K562 (cell line): ENCODE measurements at regions not wholly inside any gene's neighbourhood (a gene's known extent, or its start where the extent isn't known, plus 50 kb on each side); places are given as distances from the start of the nearest gene placed in this dataset.

Experiments
- ATAC-seq: fragments of 200-7000 bp; cut with Tn5 transposase; 3 replicates; pipeline ENCODE4 v1.9.1; 2020; ENCODE audit warnings: moderate library complexity
- BruUV-seq: library from RNA; stranded (reverse); fragments of 400-500 nt; replicated peaks from 2 replicates; lab custom pipeline; 2021; lab: Mats Ljungman, UMichigan
- CTCF ChIA-PET: fragments of 300-600 bp; formaldehyde crosslinking; extraction: SDS; loops from one replicate; lab custom pipeline; 2021; ENCODE audit warnings: low intra/inter-chr PET ratio; lab: Yijun Ruan, JAX
- POLR2A ChIA-PET: fragments of 300-600, 350-650 bp; sonication (Branson Sonifier 250); formaldehyde crosslinking; extraction: SDS; loops from one replicate; lab custom pipeline; 2021; ENCODE audit warnings: antibody characterized with exemption, inconsistent platforms; lab: Yijun Ruan, JAX
- DNase-seq, 4 experiments: peaks; one replicate each; pipeline versions ENCODE4 v3.0.0 to v3.0.0-alpha.2; 2011 to 2018; ENCODE audit warnings: low spot score in 3 of 4, mixed read lengths in 3 of 4; ENCODE audit errors: extremely low read depth in 1 of 4
- FAIRE-seq: peaks from 2 replicates; lab custom pipeline; 2011; peaks lifted over from hg19 to GRCh38; lab: Jason Lieb, UNC
- H2AFZ ChIP-seq: 2 replicates; pipeline ENCODE4 v1.6.0; 2011; ENCODE audit warnings: low read depth, low read length, control low read depth, inconsistent platforms
- H3K27ac ChIP-seq: fragments of 200-600 bp; 3 replicates; pipeline ENCODE4 v1.8.0; 2011; ENCODE audit warnings: low read depth, mild to moderate bottlenecking, control low read depth, inconsistent platforms, low read length, moderate library complexity, mixed read lengths; ENCODE audit errors: extremely low read depth
- H3K27me3 ChIP-seq, 2 experiments: fragments of 300-600 bp in 1 of 2; 2 replicates in 1 of 2; 3 replicates in 1 of 2; pipeline versions ENCODE4 v1.6.0 to v1.8.0; 2011; ENCODE audit warnings: inconsistent platforms in 2 of 2, low read length in 2 of 2, mild to moderate bottlenecking in 1 of 2, mixed read lengths in 1 of 2, moderate library complexity in 1 of 2; ENCODE audit not compliant: control insufficient read depth in 2 of 2, insufficient read depth in 2 of 2
- H3K36me3 ChIP-seq: fragments of 300-600 bp; 3 replicates; pipeline ENCODE4 v1.8.0; 2011; ENCODE audit warnings: mild to moderate bottlenecking, low read length, inconsistent platforms; ENCODE audit not compliant: control insufficient read depth, insufficient read depth
- H3K4me1 ChIP-seq, 2 experiments: fragments of 200-600 bp in 1 of 2; replicated peaks in 1 of 2; 2 replicates in 1 of 2; 3 replicates in 1 of 2; pipeline versions ENCODE4 v1.5.1 to v1.8.0; 2011; ENCODE audit warnings: inconsistent platforms in 2 of 2, low read length in 2 of 2, mild to moderate bottlenecking in 1 of 2, mixed read lengths in 1 of 2, moderate library complexity in 1 of 2; ENCODE audit not compliant: control insufficient read depth in 2 of 2, insufficient read depth in 2 of 2
- H3K4me2 ChIP-seq: 2 replicates; pipeline ENCODE4 v1.6.1; 2011; ENCODE audit warnings: low read length, control low read depth, inconsistent platforms, mixed read lengths; ENCODE audit not compliant: insufficient read depth
- H3K4me3 ChIP-seq: fragments of 200-600 bp; sonication (generic), shearing (Covaris generic); 2 replicates; pipeline ENCODE4 v1.5.1; 2016; ENCODE audit warnings: control low read depth, inconsistent platforms
- H3K79me2 ChIP-seq: fragments of 200-600 bp; 3 replicates; pipeline ENCODE4 v1.8.0; 2011; ENCODE audit warnings: low read length, inconsistent platforms; ENCODE audit not compliant: control insufficient read depth, insufficient read depth
- H3K9ac ChIP-seq, 2 experiments: 2 replicates each; pipeline versions ENCODE4 v1.6.0 to v1.6.1; 2011; ENCODE audit warnings: low read depth in 2 of 2, low read length in 2 of 2, control low read depth in 1 of 2, inconsistent platforms in 1 of 2, mild to moderate bottlenecking in 1 of 2, mixed read lengths in 1 of 2; ENCODE audit not compliant: insufficient read depth in 1 of 2
- H3K9me1 ChIP-seq: one replicate; pipeline ENCODE4 v1.6.0; 2011; ENCODE audit warnings: inconsistent platforms, mild to moderate bottlenecking, low read length, moderate library complexity; ENCODE audit not compliant: control insufficient read depth, insufficient read depth
- H3K9me3 ChIP-seq: replicated peaks from 2 replicates; pipeline ENCODE4 v1.5.1; 2011; ENCODE audit warnings: low read depth, low read length, inconsistent platforms; ENCODE audit not compliant: control insufficient read depth, insufficient read depth
- H4K20me1 ChIP-seq: replicated peaks from 2 replicates; pipeline ENCODE4 v1.6.1; 2011; ENCODE audit warnings: low read length, inconsistent platforms, mixed read lengths; ENCODE audit not compliant: control insufficient read depth, insufficient read depth
- MLX ChIP-seq, 2 experiments: fragments of 450-650 bp in 1 of 2; sonication (generic) in 1 of 2; formaldehyde crosslinking; conservative IDR thresholded peaks; 2 replicates each; pipeline versions ENCODE4 v1.4.0 to v1.8.1; 2020 to 2022; ENCODE audit warnings: mild to moderate bottlenecking in 1 of 2, missing genetic modification reagents in 1 of 2
- SMAD3 ChIP-seq: fragments of 450-650 bp; formaldehyde crosslinking; conservative IDR thresholded peaks from 2 replicates; pipeline ENCODE4 v1.4.0; 2020; ENCODE audit warnings: mild to moderate bottlenecking
- SRSF1 ChIP-seq: fragments of 200-400 bp; formaldehyde crosslinking; IDR thresholded peaks from 2 replicates; pipeline ENCODE4 v1.6.1; 2017; ENCODE audit warnings: mild to moderate bottlenecking, low read depth, low read length, moderate library complexity
- TEAD4 ChIP-seq, 2 experiments: sonication (generic) in 1 of 2; formaldehyde crosslinking in 1 of 2; IDR thresholded peaks; 2 replicates each; pipeline versions ENCODE4 v1.6.1 to v1.8.0; 2012 to 2022; ENCODE audit warnings: borderline replicate concordance in 1 of 2, inconsistent platforms in 1 of 2, low read length in 1 of 2, mild to moderate bottlenecking in 1 of 2, missing genetic modification reagents in 1 of 2
- ZNF263 ChIP-seq: sonication (generic); formaldehyde crosslinking; IDR thresholded peaks from 2 replicates; pipeline ENCODE4 v1.8.0; 2022; ENCODE audit warnings: mild to moderate bottlenecking, missing genetic modification reagents, borderline replicate concordance
- ZNF282 ChIP-seq: sonication (generic); formaldehyde crosslinking; IDR thresholded peaks from 2 replicates; pipeline ENCODE4 v1.8.1; 2023; ENCODE audit warnings: missing genetic modification reagents
- ZNF3 ChIP-seq: fragments of 250-450 bp; sonication (Bioruptor Pico); IDR thresholded peaks from 2 replicates; pipeline ENCODE4 v1.5.0; 2021; ENCODE audit warnings: mild to moderate bottlenecking, moderate library complexity
- WGBS: fragments of 100-300 bp; shearing (Covaris generic); methylation state at CpG from one replicate; pipeline ENCODE4 v1.1.6; 2016; ENCODE audit warnings: low coverage, mixed read lengths; ENCODE audit not compliant: insufficient coverage; ENCODE audit errors: missing lambda C conversion rate; 5-methylcytosine and 5-hydroxymethylcytosine counted together
- in situ Hi-C: fragments of 300-500 bp; cut with MboI; formaldehyde crosslinking; loops from 4 replicates; pipeline ENCODE4 v1.15.0; 2018; ENCODE audit warnings: inconsistent platforms, mixed read lengths
- intact Hi-C: fragments of 100-400 bp; cut with micrococcal nuclease; formaldehyde crosslinking; loops from 2 replicates; pipeline ENCODE4 v1.14.2; 2022
- TF ChIP-seq, protein P1 (sequence below): fragments of 450-650 bp; formaldehyde crosslinking; IDR thresholded peaks from 2 replicates; pipeline ENCODE4 v1.4.0; 2020; ENCODE audit warnings: mild to moderate bottlenecking, moderate library complexity

- no peaks in the 10 kb centered on the region for H3K4me1 ChIP-seq
- no peak overlapping the region for H3K9ac ChIP-seq
- FAIRE-seq (no peak), ATAC-seq (no peak), DNase-seq (no peak)
- H3K27ac ChIP-seq, result no peak overlapping the region
- no peak overlapping the region for H3K4me3 ChIP-seq
- H3K4me2 ChIP-seq, result no peak overlapping the region
- TF ChIP-seq ZNF263 (CRISPR knock-in tag), result no peak
- TF ChIP-seq, protein P1, sequence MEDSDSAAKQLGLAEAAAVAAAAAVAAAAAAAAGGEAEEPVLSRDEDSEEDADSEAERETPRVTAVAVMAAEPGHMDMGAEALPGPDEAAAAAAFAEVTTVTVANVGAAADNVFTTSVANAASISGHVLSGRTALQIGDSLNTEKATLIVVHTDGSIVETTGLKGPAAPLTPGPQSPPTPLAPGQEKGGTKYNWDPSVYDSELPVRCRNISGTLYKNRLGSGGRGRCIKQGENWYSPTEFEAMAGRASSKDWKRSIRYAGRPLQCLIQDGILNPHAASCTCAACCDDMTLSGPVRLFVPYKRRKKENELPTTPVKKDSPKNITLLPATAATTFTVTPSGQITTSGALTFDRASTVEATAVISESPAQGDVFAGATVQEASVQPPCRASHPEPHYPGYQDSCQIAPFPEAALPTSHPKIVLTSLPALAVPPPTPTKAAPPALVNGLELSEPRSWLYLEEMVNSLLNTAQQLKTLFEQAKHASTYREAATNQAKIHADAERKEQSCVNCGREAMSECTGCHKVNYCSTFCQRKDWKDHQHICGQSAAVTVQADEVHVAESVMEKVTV, result no peak
- no peak for TF ChIP-seq TEAD4 (IDR thresholded peaks at IDR 0.05; ENCODE audit: low read length)
- TF ChIP-seq TEAD4 (CRISPR knock-in tag; IDR thresholded peaks at IDR 0.05; ENCODE audit: borderline replicate concordance), result no peak
- TF ChIP-seq SRSF1, result no peak
- TF ChIP-seq ZNF282 (CRISPR knock-in tag), result no peak
- TF ChIP-seq SMAD3 (CRISPR knock-in tag), result no peak
- no peak for TF ChIP-seq MLX (CRISPR knock-in tag; conservative IDR thresholded peaks at IDR 0.05)
- no peak for TF ChIP-seq ZNF3
- intact Hi-C loops (no loop called here), in situ Hi-C loops (no loop called here)
- no peaks in the 10 kb centered on the region for H3K27me3 ChIP-seq
- 0% methylated on average over 1 of the region's 1 CpG for WGBS
- ChIA-PET CTCF (no interaction called here), POLR2A (no interaction called here)
- H2AFZ ChIP-seq, result no peak overlapping the region
- no TSS peak for BruUV-seq
- no peaks in the 10 kb centered on the region for H3K9me1 ChIP-seq
- H3K9me3 ChIP-seq, result no peaks in the 10 kb centered on the region
- H4K20me1 ChIP-seq, result no peaks in the 10 kb centered on the region
- H3K36me3 ChIP-seq, result no peaks in the 10 kb centered on the region
- H3K79me2 ChIP-seq, result no peaks in the 10 kb centered on the region
Measured at GRCh38 chr15:47003568-47003967, 713.7 kb upstream of the SEMA6D start.
